HuH-7.5 (cell line): ENCODE measurements at regions not wholly inside any gene's neighbourhood (a gene's known extent, or its start where the extent isn't known, plus 50 kb on each side); places are given as distances from the start of the nearest gene placed in this dataset.
"Not testable (repeated sequence)": the region's sequence is repeated elsewhere in the genome, so short reads cannot be mapped to it uniquely, and the experiment has no call there.

Source experiments
- DNase-seq: peaks from one replicate; pipeline ENCODE4 v3.0.0; 2011; ENCODE audit warnings: low spot score

DNA sequence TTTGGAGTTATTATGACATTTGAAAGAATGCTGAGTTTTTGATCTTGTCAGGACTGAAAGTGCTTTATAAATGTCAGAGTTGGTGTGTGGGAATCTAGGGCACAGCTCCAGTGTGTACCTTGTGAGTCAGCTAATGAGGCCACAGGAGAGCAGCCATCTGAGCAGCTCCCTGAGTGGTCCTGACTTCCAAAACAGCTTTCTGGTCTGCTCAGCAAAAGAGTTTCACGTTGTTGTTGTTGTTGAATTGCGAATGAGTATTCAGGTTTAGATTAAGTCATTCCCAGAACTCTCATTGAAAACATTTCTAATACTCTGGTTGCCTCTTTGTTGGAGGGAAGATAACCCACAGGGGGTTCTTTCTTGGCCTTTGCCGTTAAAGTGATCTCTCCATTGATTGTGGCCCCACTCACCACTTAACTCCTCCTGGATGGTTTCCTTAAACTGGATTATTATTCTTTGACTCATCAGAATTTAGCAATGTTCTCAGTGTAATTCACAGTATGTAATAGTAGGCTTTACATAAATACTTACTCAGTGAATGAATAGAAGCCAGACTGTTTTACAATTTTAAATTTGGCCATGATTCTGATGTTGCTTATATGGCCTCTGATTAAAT lies 125.1 kb upstream of the SGCD start:
- DNase-seq, result no peak

GRCh38 chr5:156208271-156208670 lies 118.7 kb upstream of the SGCD start:
- DNase-seq, result no peak

- no peak for DNase-seq
Observed at GRCh38 chr5:156218367-156219158, 108.4 kb upstream of the SGCD start.

- DNase-seq, result no peak
Observed at GRCh38 chr5:156219483-156220005, 107.4 kb upstream of the SGCD start.

GRCh38 chr5:156221816-156222215 lies 105.1 kb upstream of the SGCD start:
- no peak for DNase-seq

GRCh38 chr5:156223547-156223946 lies 103.4 kb upstream of the SGCD start:
- no peak for DNase-seq

DNA sequence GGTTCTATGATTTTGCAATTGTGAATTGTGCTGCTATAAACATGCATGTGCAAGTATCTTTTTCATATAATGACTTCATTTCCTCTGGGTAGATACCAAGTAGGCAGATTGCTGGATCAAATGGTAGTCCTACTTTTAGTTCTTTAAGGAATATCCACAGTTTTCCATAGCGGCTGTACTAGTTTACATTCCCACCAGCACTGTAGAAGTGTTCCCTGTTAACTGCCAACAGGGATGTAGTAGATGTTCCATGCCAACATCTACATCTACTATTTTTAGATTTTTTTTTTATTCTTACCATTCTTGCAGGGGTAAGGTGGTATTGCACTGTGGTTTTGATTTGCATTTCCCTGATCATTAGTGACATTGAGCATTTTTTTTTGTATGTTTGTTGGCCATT lies 100.5 kb upstream of the SGCD start:
- DNase-seq, result not testable (repeated sequence)

DNA sequence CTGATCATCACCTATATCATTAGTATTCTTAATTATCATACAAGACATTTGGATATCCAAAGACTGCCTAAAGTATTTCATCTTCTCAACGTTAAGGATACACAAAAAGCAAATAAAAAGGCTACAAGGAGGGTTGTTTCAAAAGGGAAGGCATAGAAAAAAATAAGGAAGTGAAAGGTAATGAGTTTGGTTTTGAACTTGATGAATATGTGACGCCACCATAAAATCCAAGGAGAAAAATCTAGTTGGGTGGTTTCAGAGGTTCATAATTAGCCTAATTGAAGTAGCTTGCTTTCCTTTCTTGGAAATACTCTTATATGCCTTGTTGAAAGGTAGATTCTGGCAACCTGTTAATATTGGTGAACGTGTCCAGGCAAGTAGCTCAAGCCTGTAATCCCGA lies 96.1 kb upstream of the SGCD start:
- no peak for DNase-seq

DNA sequence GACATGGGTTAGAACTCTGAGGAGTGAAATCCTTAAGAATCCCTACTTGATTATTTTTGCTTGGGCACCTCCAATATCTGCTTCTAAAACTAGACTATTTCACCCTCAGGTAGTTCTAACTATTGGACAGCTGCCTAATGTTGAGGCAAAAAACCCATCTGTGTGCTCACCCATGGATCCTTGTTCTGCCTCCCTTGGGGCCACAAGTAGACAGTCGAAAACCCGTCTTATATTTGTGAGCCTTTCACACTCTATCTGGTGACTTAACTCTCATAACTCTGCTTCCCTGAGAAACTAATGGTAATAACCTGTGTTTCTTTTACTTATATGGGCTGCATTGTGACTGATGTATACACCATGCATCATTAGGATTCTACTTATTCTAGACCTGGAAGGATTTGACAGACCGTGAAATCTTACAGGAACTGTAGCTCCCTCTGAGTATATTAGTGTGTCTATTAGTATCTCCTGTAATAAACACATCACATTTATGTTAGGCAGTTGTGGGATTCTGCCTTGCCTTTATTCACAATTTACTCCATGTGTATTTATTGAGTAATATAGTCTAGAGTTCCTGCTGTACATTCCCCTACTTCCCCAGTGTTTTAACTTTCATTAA lies 94.6 kb upstream of the SGCD start:
- DNase-seq, result no peak

DNA sequence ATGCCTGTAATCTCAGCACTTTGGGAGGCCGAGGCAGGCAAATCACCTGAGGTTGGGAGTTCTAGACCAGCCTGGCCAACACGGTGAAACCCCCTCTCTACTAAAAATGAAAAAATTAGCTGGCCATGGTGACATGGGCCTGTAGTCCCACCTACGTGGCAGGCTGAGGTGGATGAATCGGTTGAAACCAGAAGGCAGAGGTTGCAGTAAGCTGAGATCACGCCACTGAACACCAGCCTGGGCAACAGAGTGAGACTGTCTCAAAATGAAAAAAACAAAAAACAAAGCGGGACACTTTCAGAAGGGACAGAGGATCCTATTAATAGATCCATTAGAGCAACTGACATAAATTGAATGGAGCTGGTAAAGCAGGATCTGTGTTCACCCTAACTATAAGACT lies 89.6 kb upstream of the SGCD start:
- DNase-seq, result no peak

GRCh38 chr5:156239800-156240199 lies 87.2 kb upstream of the SGCD start:
- DNase-seq, result no peak

DNA sequence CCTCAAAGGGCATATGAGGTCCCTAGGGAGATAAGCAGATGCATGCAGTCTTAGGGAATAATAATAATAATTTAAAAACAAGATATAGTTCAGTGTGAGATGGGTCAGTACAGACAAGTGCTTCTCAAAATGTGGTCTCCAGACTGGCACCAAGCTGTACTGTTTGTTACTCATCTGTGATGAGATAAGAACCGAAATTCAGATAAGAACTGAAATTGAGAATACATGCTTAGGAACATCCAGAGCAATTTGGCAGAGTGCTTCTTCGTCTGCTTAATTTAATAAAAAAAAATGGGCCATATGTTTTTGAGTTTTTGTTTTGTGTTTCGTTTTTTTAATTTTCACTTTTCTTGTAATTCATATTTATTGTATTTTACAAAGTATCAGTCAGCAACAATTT lies 86.5 kb upstream of the SGCD start:
- DNase-seq, result no peak

GRCh38 chr5:156241266-156241665 lies 85.7 kb upstream of the SGCD start:
- no peak for DNase-seq

DNA sequence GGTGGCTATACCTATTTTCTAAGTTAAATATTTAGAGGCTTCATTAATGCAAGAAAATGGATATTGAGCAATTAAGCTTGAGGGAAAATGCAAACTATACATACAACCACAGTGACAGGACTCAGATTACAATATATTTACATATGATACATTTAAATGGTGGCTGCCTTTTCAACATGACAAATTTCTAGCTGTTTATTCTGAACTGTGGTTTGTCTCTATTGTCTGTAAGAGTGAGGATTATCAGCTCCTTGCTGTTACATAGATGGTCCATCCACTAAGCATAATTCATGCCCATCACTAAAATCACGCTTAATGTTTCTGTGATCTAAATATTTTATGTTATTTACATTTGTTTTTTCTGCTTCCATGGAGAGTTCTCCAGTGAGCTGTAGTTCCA lies 81.1 kb upstream of the SGCD start:
- DNase-seq, result no peak

- DNase-seq, result no peak
Observed at GRCh38 chr5:156251076-156251475, 75.9 kb upstream of the SGCD start.

DNA sequence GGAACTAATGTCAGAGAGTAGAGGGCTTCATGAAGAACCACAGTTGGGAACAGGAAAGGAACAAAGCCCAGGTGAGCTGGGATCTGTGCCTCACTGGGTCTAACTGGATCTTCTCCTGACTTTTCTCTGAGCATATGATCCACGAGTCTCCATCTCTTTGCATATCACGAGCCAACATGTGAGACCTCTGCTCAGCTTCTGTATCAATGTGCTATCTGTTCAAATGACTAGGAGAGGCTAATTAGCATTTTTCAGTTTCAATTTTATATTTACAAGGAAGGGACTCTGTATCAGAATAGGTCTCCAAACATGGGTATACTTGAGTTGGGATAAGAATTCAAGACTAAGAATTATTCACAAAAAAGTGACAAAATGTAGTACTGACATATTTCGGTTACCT lies 73.8 kb upstream of the SGCD start:
- no peak for DNase-seq

GRCh38 chr5:156254196-156254595 lies 72.8 kb upstream of the SGCD start:
- DNase-seq, result no peak

- no peak for DNase-seq
Observed at GRCh38 chr5:156256642-156257041, 70.3 kb upstream of the SGCD start.

DNA sequence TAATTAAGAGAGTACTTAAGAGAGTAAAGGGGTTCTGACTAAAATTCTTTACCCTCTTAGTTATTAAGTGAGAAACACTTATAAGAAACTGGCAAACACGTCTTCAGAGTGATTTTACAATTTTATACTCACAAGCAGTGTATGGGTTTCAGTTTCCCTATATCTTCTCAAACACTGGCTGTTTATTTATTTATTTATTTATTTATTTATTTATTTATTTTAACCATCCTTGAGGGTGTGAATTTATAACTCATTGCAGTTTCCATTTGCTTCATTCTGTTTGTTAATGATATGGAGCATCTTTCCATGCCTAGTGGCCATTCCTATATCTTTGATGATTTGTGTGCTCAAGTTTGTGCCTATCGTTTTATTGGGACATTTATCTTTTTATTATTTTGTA lies 68.0 kb upstream of the SGCD start:
- DNase-seq, result no peak

DNA sequence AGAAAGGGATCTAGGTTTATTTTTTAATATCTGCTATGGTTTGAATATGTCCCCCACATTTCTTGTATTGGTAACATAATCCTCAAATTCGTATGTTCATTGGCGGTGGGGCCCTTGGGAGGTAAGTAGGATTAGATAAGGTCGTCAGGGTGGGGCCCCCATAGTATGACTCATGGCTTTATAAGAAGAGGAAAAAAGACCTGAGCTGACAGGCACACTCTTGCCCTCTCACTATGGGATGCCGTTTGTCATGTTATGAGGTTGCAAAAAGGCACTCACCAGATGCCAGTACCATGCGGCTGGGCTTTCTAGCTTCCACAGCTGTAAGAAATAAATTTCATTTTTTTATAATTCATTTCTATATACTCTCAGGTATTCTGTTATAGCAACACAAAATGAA lies 67.3 kb upstream of the SGCD start:
- DNase-seq, result no peak

DNA sequence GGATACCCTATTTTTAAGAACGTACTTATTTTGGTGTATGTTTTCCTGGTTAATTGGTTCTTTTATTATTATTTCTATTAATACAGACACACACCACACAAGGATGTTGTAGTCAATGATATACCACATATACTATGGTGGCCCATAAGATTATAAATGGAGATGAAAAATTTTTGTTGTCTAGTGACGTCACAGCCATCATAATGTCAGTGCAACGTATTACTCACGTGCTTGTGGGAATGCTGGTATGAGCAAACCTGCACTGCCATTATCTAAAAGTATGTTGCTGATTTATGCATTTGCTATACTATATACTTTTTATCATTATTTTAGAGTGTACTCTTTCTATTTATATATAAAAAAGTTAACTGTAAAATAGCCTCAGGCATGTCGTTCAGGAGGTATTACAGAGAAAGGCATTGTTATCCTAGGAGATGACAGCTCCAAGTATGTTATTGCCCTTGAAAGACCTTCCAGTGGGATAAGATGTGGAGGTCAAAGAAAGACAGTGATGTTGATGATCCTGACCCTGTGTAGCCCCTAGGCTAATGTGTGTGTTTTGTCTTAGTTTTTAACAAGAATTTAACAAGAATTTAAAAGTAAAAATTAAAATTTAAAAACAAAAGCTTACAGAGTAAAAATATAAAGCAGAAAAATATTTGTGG lies 65.6 kb upstream of the SGCD start:
- DNase-seq, result no peak

DNA sequence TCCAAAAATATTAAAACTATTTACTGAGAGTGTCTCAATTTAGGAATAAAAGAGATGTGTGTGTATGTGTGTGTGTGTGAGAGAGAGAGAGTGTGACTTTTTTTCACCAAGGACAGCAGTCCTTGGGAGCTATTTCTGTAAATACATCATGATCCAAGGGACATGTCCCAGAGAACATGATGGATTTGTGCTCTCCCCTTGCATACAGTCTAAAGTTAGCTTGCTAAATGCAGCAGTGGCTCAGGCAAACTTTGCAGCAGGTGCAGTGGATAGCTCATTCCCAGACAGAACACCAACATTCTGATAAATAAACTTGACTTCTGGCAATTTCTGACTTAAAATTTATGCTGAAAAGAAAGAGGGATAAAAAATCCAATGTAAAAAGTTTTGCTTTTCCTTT lies 55.4 kb upstream of the SGCD start:
- no peak for DNase-seq

- DNase-seq, result no peak
Observed at GRCh38 chr5:156272139-156272538, 54.8 kb upstream of the SGCD start.
